Fibroblast of lung (primary cell): ENCODE measurements at regions not wholly inside any gene's neighbourhood (a gene's known extent, or its start where the extent isn't known, plus 50 kb on each side); places are given as distances from the start of the nearest gene placed in this dataset.

ENCODE experiments used
- DNase-seq, 2 donors: peaks; one replicate each; pipeline versions ENCODE4 v3.0.0 to v3.0.0-alpha.2; 2010; ENCODE audit warnings: low read depth in 2 of 2
- H2AFZ ChIP-seq: 2 replicates; pipeline ENCODE4 v1.5.1; 2012; ENCODE audit warnings: low read length, control low read depth, inconsistent platforms
- H3K27ac ChIP-seq: 2 replicates; pipeline ENCODE4 v1.5.1; 2011; ENCODE audit warnings: low read length, control low read depth; ENCODE audit not compliant: insufficient read depth
- H3K27me3 ChIP-seq: 2 replicates; pipeline ENCODE4 v1.5.1; 2011; ENCODE audit warnings: mild to moderate bottlenecking, low read length; ENCODE audit not compliant: control insufficient read depth, insufficient read depth
- H3K36me3 ChIP-seq: 2 replicates; pipeline ENCODE4 v1.5.1; 2011; ENCODE audit warnings: low read length; ENCODE audit not compliant: control insufficient read depth, insufficient read depth
- H3K4me1 ChIP-seq: 2 replicates; pipeline ENCODE4 v1.5.1; 2011; ENCODE audit warnings: low read length; ENCODE audit not compliant: control insufficient read depth, insufficient read depth; ENCODE audit errors: extremely low read depth
- H3K4me2 ChIP-seq: 2 replicates; pipeline ENCODE4 v1.5.1; 2011; ENCODE audit warnings: low read length, control low read depth; ENCODE audit not compliant: insufficient read depth; ENCODE audit errors: extremely low read depth
- H3K4me3 ChIP-seq, 4 experiments: fragments of 200-600 bp in 1 of 4; sonication (generic) in 1 of 4; replicated peaks in 1 of 4; 2 replicates each; pipeline ENCODE4 v1.5.1; 2011 to 2016; ENCODE audit warnings: low read length in 4 of 4, low read depth in 3 of 4, mild to moderate bottlenecking in 3 of 4, control low read depth in 2 of 4, inconsistent platforms in 1 of 4, mixed read lengths in 1 of 4; ENCODE audit not compliant: insufficient read depth in 1 of 4; ENCODE audit errors: control extremely low read depth in 1 of 4
- H3K79me2 ChIP-seq: 2 replicates; pipeline ENCODE4 v1.5.1; 2012; ENCODE audit warnings: mild to moderate bottlenecking, low read length, inconsistent platforms; ENCODE audit not compliant: control insufficient read depth, insufficient read depth
- H3K9ac ChIP-seq: 2 replicates; pipeline ENCODE4 v1.5.1; 2011; ENCODE audit warnings: mild to moderate bottlenecking, low read length, control low read depth; ENCODE audit not compliant: insufficient read depth
- H3K9me3 ChIP-seq: 2 replicates; pipeline ENCODE4 v1.5.1; 2012; ENCODE audit warnings: low read depth, low read length; ENCODE audit not compliant: control insufficient read depth, insufficient read depth
- H4K20me1 ChIP-seq: 2 replicates; pipeline ENCODE4 v1.5.1; 2011; ENCODE audit warnings: low read length; ENCODE audit not compliant: control insufficient read depth, insufficient read depth; ENCODE audit errors: extremely low read depth
- EZH2 ChIP-seq: IDR thresholded peaks from 2 replicates; pipeline ENCODE4 v1.5.1; 2012; ENCODE audit warnings: low read length, control low read depth, mild to moderate bottlenecking; ENCODE audit errors: missing control alignments
- TF ChIP-seq, protein P1 (sequence below), 2 donors: IDR thresholded peaks in 1 of 2; conservative IDR thresholded peaks in 1 of 2; 1 replicate in 1 of 2; 2 replicates in 1 of 2; pipeline ENCODE4 v1.5.1; 2011 to 2012; ENCODE audit warnings: low read length in 2 of 2, control low read depth in 1 of 2, inconsistent platforms in 1 of 2, low read depth in 1 of 2, mild to moderate bottlenecking in 1 of 2

DNA sequence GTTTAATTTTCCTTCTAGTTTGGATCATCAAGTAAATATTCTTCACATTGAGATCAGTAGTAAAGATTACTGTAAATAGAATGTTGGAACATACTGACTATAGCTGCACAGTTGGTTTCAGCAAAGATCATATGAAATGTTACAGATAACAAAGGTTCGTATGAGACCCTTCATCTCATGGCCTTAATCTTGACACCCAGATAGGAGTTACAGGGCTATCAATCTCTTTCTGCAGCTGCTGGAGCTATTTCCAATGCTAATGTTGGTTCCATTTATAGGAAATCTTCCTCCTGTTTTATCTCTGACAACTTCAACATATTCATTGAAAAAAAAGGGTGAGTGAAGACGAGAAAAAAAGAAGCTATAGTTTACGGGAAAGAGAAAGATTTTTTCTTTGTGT lies 495.6 kb downstream of the JRKL start:
- H3K4me2 ChIP-seq: no peak overlapping the region
- no peaks in the 10 kb centered on the region for H3K27me3 ChIP-seq
- no peaks in the 10 kb centered on the region for H4K20me1 ChIP-seq
- H2AFZ ChIP-seq: no peak overlapping the region
- H3K9me3 ChIP-seq: no peaks in the 10 kb centered on the region
- no peak for DNase-seq
- no peaks in the 10 kb centered on the region for H3K79me2 ChIP-seq
- no peak overlapping the region for H3K4me3 ChIP-seq
- no peak overlapping the region for H3K27ac ChIP-seq
- TF ChIP-seq, protein P1, sequence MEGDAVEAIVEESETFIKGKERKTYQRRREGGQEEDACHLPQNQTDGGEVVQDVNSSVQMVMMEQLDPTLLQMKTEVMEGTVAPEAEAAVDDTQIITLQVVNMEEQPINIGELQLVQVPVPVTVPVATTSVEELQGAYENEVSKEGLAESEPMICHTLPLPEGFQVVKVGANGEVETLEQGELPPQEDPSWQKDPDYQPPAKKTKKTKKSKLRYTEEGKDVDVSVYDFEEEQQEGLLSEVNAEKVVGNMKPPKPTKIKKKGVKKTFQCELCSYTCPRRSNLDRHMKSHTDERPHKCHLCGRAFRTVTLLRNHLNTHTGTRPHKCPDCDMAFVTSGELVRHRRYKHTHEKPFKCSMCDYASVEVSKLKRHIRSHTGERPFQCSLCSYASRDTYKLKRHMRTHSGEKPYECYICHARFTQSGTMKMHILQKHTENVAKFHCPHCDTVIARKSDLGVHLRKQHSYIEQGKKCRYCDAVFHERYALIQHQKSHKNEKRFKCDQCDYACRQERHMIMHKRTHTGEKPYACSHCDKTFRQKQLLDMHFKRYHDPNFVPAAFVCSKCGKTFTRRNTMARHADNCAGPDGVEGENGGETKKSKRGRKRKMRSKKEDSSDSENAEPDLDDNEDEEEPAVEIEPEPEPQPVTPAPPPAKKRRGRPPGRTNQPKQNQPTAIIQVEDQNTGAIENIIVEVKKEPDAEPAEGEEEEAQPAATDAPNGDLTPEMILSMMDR (conservative IDR thresholded peaks at IDR 0.05 in 1 of 2, IDR thresholded peaks at IDR 0.05 in 1 of 2; ENCODE audit: low read depth in 1 of 2, low read length in 2 of 2): no peak
- TF ChIP-seq EZH2: no peak
- no peak overlapping the region for H3K9ac ChIP-seq
- H3K36me3 ChIP-seq: no peaks in the 10 kb centered on the region
- no peaks in the 10 kb centered on the region for H3K4me1 ChIP-seq

DNA sequence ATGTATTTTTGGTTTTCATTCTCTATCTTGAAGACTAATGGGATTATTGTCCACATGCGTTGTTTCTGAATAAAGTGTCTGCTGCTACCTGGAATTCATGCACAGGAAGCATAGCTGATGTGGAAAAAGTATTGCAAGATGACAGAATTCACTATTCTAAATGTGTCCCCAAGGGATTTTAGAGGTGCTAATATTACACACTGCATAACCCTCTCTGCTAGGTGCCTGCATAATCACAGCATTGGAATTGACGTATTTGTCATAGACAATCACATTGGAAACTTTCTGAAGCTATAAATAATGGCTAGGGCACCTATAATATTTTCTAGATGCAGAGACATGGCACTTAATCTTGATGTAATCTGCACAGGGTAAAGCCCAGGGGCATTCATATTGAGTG lies 496.1 kb downstream of the JRKL start:
- H4K20me1 ChIP-seq: no peaks in the 10 kb centered on the region
- TF ChIP-seq, protein P1 (conservative IDR thresholded peaks at IDR 0.05 in 1 of 2, IDR thresholded peaks at IDR 0.05 in 1 of 2; ENCODE audit: low read depth in 1 of 2, low read length in 2 of 2): no peak
- no peak for TF ChIP-seq EZH2
- H3K79me2 ChIP-seq: no peaks in the 10 kb centered on the region
- no peak for DNase-seq
- H3K27me3 ChIP-seq: no peaks in the 10 kb centered on the region
- no peaks in the 10 kb centered on the region for H3K4me1 ChIP-seq
- no peak overlapping the region for H3K27ac ChIP-seq
- no peak overlapping the region for H3K4me3 ChIP-seq
- H3K9me3 ChIP-seq: no peaks in the 10 kb centered on the region
- no peak overlapping the region for H3K4me2 ChIP-seq
- no peaks in the 10 kb centered on the region for H3K36me3 ChIP-seq
- H3K9ac ChIP-seq: no peak overlapping the region
- H2AFZ ChIP-seq: no peak overlapping the region

DNA sequence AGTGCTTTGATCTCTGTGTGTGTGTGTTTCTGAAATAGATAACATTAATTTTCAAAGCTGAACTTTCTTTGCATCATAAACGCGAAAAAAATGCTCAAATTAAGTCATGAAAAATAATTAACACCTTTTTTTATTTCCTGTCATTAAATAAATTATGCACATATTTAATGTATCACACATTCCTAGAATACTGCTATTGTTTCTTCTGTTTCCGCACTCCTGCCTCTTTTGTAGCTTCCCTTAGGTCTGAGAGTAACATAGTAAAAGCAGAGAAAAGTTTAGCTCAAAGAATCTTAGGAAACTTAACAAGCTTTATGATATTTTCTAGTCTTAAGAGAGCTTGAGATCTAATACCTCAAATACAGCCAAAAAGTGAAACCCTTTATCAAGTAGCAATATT lies 504.2 kb downstream of the JRKL start:
- no peaks in the 10 kb centered on the region for H3K36me3 ChIP-seq
- no peaks in the 10 kb centered on the region for H4K20me1 ChIP-seq
- no peaks in the 10 kb centered on the region for H3K27me3 ChIP-seq
- H3K9ac ChIP-seq: no peak overlapping the region
- H3K4me2 ChIP-seq: no peak overlapping the region
- no peaks in the 10 kb centered on the region for H3K9me3 ChIP-seq
- H3K79me2 ChIP-seq: no peaks in the 10 kb centered on the region
- no peaks in the 10 kb centered on the region for H3K4me1 ChIP-seq
- H3K27ac ChIP-seq: no peak overlapping the region
- H3K4me3 ChIP-seq: no peak overlapping the region
- no peak for DNase-seq
- H2AFZ ChIP-seq: no peak overlapping the region
- no peak for TF ChIP-seq EZH2
- TF ChIP-seq, protein P1 (conservative IDR thresholded peaks at IDR 0.05 in 1 of 2, IDR thresholded peaks at IDR 0.05 in 1 of 2; ENCODE audit: low read depth in 1 of 2, low read length in 2 of 2): no peak
